ENCODE measurements at regions not wholly inside any gene's neighbourhood (a gene's known extent, or its start where the extent isn't known, plus 50 kb on each side); places are given as distances from the start of the nearest gene placed in this dataset.

DNA sequence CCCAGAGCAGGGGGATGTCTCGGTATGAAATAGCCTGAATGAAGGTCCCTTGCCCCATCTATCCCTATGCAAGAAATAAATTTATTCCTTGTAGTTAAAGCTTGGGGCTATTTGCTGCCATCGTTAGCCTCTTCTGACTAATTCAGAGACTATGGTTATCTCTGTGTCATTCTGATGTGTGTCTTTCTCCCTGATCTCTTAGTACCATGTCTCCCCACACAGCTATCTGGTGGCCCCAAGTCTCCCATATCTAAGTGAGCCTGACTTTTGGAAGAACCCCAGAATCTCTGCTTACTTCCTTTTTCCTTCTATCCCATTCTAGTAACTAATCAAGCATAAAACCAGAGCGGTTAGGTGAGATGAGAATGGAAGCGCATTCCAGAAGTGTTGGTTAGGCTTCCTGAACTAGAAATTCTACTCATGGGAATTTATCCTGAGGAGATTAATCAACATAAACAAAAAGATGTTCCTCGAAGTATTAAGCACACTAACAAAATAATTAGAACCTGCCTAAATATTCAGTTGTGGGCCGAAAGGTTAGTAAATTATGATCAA is 71.4 kb upstream of the BMAL1 start (continued):
- TF ChIP-seq, protein P1, sequence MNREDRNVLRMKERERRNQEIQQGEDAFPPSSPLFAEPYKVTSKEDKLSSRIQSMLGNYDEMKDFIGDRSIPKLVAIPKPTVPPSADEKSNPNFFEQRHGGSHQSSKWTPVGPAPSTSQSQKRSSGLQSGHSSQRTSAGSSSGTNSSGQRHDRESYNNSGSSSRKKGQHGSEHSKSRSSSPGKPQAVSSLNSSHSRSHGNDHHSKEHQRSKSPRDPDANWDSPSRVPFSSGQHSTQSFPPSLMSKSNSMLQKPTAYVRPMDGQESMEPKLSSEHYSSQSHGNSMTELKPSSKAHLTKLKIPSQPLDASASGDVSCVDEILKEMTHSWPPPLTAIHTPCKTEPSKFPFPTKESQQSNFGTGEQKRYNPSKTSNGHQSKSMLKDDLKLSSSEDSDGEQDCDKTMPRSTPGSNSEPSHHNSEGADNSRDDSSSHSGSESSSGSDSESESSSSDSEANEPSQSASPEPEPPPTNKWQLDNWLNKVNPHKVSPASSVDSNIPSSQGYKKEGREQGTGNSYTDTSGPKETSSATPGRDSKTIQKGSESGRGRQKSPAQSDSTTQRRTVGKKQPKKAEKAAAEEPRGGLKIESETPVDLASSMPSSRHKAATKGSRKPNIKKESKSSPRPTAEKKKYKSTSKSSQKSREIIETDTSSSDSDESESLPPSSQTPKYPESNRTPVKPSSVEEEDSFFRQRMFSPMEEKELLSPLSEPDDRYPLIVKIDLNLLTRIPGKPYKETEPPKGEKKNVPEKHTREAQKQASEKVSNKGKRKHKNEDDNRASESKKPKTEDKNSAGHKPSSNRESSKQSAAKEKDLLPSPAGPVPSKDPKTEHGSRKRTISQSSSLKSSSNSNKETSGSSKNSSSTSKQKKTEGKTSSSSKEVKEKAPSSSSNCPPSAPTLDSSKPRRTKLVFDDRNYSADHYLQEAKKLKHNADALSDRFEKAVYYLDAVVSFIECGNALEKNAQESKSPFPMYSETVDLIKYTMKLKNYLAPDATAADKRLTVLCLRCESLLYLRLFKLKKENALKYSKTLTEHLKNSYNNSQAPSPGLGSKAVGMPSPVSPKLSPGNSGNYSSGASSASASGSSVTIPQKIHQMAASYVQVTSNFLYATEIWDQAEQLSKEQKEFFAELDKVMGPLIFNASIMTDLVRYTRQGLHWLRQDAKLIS (CRISPR knock-in tag; IDR thresholded peaks at IDR 0.05; ENCODE audit: borderline replicate concordance): no peak
- TF ChIP-seq, protein P2, sequence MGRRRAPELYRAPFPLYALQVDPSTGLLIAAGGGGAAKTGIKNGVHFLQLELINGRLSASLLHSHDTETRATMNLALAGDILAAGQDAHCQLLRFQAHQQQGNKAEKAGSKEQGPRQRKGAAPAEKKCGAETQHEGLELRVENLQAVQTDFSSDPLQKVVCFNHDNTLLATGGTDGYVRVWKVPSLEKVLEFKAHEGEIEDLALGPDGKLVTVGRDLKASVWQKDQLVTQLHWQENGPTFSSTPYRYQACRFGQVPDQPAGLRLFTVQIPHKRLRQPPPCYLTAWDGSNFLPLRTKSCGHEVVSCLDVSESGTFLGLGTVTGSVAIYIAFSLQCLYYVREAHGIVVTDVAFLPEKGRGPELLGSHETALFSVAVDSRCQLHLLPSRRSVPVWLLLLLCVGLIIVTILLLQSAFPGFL (CRISPR knock-in tag; IDR thresholded peaks at IDR 0.05; ENCODE audit: borderline replicate concordance): no peak
- TF ChIP-seq JUN (CRISPR knock-in tag; IDR thresholded peaks at IDR 0.05) (no peak), NFE2L1 (CRISPR knock-in tag; IDR thresholded peaks at IDR 0.05) (no peak), CREB1 (CRISPR knock-in tag; IDR thresholded peaks at IDR 0.05) (no peak), EMX1 (CRISPR knock-in tag; IDR thresholded peaks at IDR 0.05) (no peak), RELA (CRISPR knock-in tag; IDR thresholded peaks at IDR 0.05; ENCODE audit: borderline replicate concordance) (no peak), ZBTB21 (CRISPR knock-in tag; IDR thresholded peaks at IDR 0.05; ENCODE audit: borderline replicate concordance) (no peak), PRRX2 (CRISPR knock-in tag; IDR thresholded peaks at IDR 0.05) (no peak)
- TF ChIP-seq, protein P3, sequence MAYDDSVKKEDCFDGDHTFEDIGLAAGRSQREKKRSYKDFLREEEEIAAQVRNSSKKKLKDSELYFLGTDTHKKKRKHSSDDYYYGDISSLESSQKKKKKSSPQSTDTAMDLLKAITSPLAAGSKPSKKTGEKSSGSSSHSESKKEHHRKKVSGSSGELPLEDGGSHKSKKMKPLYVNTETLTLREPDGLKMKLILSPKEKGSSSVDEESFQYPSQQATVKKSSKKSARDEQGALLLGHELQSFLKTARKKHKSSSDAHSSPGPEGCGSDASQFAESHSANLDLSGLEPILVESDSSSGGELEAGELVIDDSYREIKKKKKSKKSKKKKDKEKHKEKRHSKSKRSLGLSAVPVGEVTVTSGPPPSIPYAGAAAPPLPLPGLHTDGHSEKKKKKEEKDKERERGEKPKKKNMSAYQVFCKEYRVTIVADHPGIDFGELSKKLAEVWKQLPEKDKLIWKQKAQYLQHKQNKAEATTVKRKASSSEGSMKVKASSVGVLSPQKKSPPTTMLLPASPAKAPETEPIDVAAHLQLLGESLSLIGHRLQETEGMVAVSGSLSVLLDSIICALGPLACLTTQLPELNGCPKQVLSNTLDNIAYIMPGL (CRISPR knock-in tag; IDR thresholded peaks at IDR 0.05): no peak
- TF ChIP-seq, protein P4, sequence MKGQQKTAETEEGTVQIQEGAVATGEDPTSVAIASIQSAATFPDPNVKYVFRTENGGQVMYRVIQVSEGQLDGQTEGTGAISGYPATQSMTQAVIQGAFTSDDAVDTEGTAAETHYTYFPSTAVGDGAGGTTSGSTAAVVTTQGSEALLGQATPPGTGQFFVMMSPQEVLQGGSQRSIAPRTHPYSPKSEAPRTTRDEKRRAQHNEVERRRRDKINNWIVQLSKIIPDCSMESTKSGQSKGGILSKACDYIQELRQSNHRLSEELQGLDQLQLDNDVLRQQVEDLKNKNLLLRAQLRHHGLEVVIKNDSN (CRISPR knock-in tag; IDR thresholded peaks at IDR 0.05): no peak

DNA sequence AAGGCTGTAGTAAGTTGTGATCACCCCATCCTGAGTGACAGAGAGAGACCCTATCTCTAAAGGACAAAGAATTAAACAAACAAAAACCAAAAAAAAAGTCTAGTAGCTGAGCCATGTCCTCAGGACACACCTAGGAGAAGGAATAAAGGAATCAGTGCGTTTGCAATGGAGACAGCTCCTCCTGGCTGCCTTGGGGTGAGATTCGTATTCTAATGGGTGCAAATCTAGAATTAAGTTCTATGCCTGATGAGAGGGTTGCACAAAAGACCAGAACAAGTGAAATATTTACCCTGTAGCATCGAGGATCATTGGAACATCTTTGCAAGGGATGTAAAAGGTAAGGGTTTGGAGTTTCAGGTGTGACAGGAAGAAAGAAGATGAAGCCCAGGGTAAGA is 70.3 kb upstream of the BMAL1 start:
- Mint-ChIP-seq H3K27me3 (ENCODE audit: low read depth) (no peaks in the 10 kb centered on the region), H3K9me3 (no peaks in the 10 kb centered on the region), H3K4me3 (peak overlapping the region; percentile 38), H3K36me3 (no peaks in the 10 kb centered on the region), H3K4me1 (peaks cover 43% of the 10 kb centered on the region), H3K27ac (peak overlapping the region; percentile 88)
- ChIA-PET CTCF (interaction anchor here (0.6 to 4.3 kb wide), 14 partner anchors 18 to 918 kb away, joined by 3 to 30 read pairs (median 4); no protein-coding TSS in a partner anchor), POLR2A (no interaction called here)
- DNase-seq (ENCODE audit: low spot score) (no peak), ATAC-seq (peak; percentile 17)
- TF ChIP-seq, protein P5, sequence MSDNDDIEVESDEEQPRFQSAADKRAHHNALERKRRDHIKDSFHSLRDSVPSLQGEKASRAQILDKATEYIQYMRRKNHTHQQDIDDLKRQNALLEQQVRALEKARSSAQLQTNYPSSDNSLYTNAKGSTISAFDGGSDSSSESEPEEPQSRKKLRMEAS (CRISPR knock-in tag; IDR thresholded peaks at IDR 0.05): 0 out of 2 replicates have a peak, but pooled peaks have one; percentile 4
- TF ChIP-seq, protein P6, sequence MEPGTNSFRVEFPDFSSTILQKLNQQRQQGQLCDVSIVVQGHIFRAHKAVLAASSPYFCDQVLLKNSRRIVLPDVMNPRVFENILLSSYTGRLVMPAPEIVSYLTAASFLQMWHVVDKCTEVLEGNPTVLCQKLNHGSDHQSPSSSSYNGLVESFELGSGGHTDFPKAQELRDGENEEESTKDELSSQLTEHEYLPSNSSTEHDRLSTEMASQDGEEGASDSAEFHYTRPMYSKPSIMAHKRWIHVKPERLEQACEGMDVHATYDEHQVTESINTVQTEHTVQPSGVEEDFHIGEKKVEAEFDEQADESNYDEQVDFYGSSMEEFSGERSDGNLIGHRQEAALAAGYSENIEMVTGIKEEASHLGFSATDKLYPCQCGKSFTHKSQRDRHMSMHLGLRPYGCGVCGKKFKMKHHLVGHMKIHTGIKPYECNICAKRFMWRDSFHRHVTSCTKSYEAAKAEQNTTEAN (CRISPR knock-in tag; IDR thresholded peaks at IDR 0.05): no peak
